IMR-90 (cell line): ENCODE measurements at regions not wholly inside any gene's neighbourhood (a gene's known extent, or its start where the extent isn't known, plus 50 kb on each side); places are given as distances from the start of the nearest gene placed in this dataset.

Source experiments
- ATAC-seq: fragments of 200-7000 bp; cut with Tn5 transposase; 2 replicates; pipeline ENCODE4 v1.9.1; 2020; ENCODE audit warnings: low read depth, mild to moderate bottlenecking, moderate library complexity
- BruUV-seq: library from RNA; stranded (reverse); fragments of 400-500 nt; replicated peaks from 2 replicates; lab custom pipeline; 2021; lab: Mats Ljungman, UMichigan
- CTCF ChIA-PET: fragments of 300-600 bp; formaldehyde crosslinking; extraction: SDS; loops from one replicate; lab custom pipeline; 2021; ENCODE audit warnings: antibody characterized with exemption; lab: Yijun Ruan, JAX
- POLR2A ChIA-PET: fragments of 300-600 bp; sonication (Branson Sonifier 250); formaldehyde crosslinking; loops from one replicate; lab custom pipeline; 2022; ENCODE audit warnings: antibody characterized with exemption; ENCODE audit not compliant: unreplicated experiment; lab: Charles Lee
- DNase-seq: peaks from one replicate; pipeline ENCODE4 v3.0.0; 2013
- H2AFZ ChIP-seq: replicated peaks from 2 replicates; pipeline ENCODE3; 2013; ENCODE audit warnings: low read length, mild to moderate bottlenecking; ENCODE audit not compliant: poor library complexity
- H2AK5ac ChIP-seq: 2 replicates; pipeline ENCODE4 v1.6.1; 2013; ENCODE audit warnings: low read depth, low read length, inconsistent platforms
- H2AK9ac ChIP-seq: replicated peaks from 2 replicates; pipeline ENCODE3; 2013; ENCODE audit warnings: mild to moderate bottlenecking, low read depth, low read length, moderate library complexity; ENCODE audit not compliant: poor library complexity
- H2BK120ac ChIP-seq: 2 replicates; pipeline ENCODE4 v1.6.1; 2013; ENCODE audit warnings: low read depth, low read length, inconsistent platforms
- H2BK15ac ChIP-seq: 3 replicates; pipeline ENCODE4 v1.6.1; 2013; ENCODE audit warnings: low read depth, low read length, inconsistent platforms
- H2BK20ac ChIP-seq: 2 replicates; pipeline ENCODE4 v1.6.1; 2013; ENCODE audit warnings: low read depth, mild to moderate bottlenecking, inconsistent platforms, low read length, moderate library complexity
- H2BK5ac ChIP-seq: 2 replicates; pipeline ENCODE4 v1.6.1; 2013; ENCODE audit warnings: mild to moderate bottlenecking, low read depth, low read length, inconsistent platforms; ENCODE audit not compliant: poor library complexity, severe bottlenecking
- H3K14ac ChIP-seq: replicated peaks from 2 replicates; pipeline ENCODE4 v1.6.1; 2013; ENCODE audit warnings: low read depth, low read length, inconsistent platforms
- H3K18ac ChIP-seq: 2 replicates; pipeline ENCODE4 v1.6.1; 2013; ENCODE audit warnings: low read depth, low read length, control low read depth
- H3K23ac ChIP-seq: 2 replicates; pipeline ENCODE4 v1.6.1; 2013; ENCODE audit warnings: low read depth, low read length, inconsistent platforms
- H3K27ac ChIP-seq: 2 replicates; pipeline ENCODE4 v1.5.1; 2013; ENCODE audit warnings: mild to moderate bottlenecking, control low read depth, low read length; ENCODE audit not compliant: insufficient read depth
- H3K27me3 ChIP-seq: 2 replicates; pipeline ENCODE4 v1.6.1; 2013; ENCODE audit warnings: low read length; ENCODE audit not compliant: control insufficient read depth, insufficient read depth
- H3K36me3 ChIP-seq: 2 replicates; pipeline ENCODE4 v1.6.1; 2013; ENCODE audit warnings: low read length, mixed read lengths; ENCODE audit not compliant: control insufficient read depth, insufficient read depth
- H3K4ac ChIP-seq: 2 replicates; pipeline ENCODE4 v1.6.1; 2013; ENCODE audit warnings: low read depth, low read length, inconsistent platforms
- H3K4me1 ChIP-seq: 2 replicates; pipeline ENCODE4 v1.6.1; 2013; ENCODE audit warnings: low read length, mixed read lengths; ENCODE audit not compliant: control insufficient read depth, insufficient read depth
- H3K4me2 ChIP-seq: 2 replicates; pipeline ENCODE4 v1.6.1; 2013; ENCODE audit warnings: low read depth, mild to moderate bottlenecking, control low read depth, low read length, moderate library complexity
- H3K4me3 ChIP-seq: 2 replicates; pipeline ENCODE4 v1.5.1; 2013; ENCODE audit warnings: low read depth, mild to moderate bottlenecking, control low read depth, low read length, moderate library complexity; ENCODE audit not compliant: insufficient read depth
- H3K56ac ChIP-seq: 2 replicates; pipeline ENCODE4 v1.6.1; 2013; ENCODE audit warnings: low read length, inconsistent platforms; ENCODE audit not compliant: insufficient read depth; ENCODE audit errors: extremely low read depth
- H3K79me1 ChIP-seq, 2 experiments: 2 replicates each; pipeline ENCODE4 v1.6.1; 2013; ENCODE audit warnings: low read length in 2 of 2, inconsistent platforms in 1 of 2, low read depth in 1 of 2
- H3K9ac ChIP-seq: 2 replicates; pipeline ENCODE4 v1.6.1; 2013; ENCODE audit warnings: low read depth, low read length, control low read depth
- H3K9me1 ChIP-seq: 2 replicates; pipeline ENCODE4 v1.6.1; 2013; ENCODE audit warnings: low read length, inconsistent platforms; ENCODE audit not compliant: insufficient read depth
- H3K9me3 ChIP-seq: 2 replicates; pipeline ENCODE4 v1.6.1; 2013; ENCODE audit warnings: low read length; ENCODE audit not compliant: control insufficient read depth, insufficient read depth
- H4K20me1 ChIP-seq: 2 replicates; pipeline ENCODE4 v1.6.1; 2013; ENCODE audit warnings: low read length, inconsistent platforms; ENCODE audit not compliant: insufficient read depth
- H4K5ac ChIP-seq: 2 replicates; pipeline ENCODE4 v1.6.1; 2013; ENCODE audit warnings: mild to moderate bottlenecking, low read depth, low read length, control low read depth
- H4K8ac ChIP-seq, 2 experiments: 2 replicates each; pipeline ENCODE4 v1.6.1; 2013; ENCODE audit warnings: low read depth in 2 of 2, low read length in 2 of 2, control low read depth in 1 of 2, inconsistent platforms in 1 of 2
- H4K91ac ChIP-seq: 2 replicates; pipeline ENCODE4 v1.6.1; 2013; ENCODE audit warnings: low read depth, low read length, inconsistent platforms; ENCODE audit not compliant: insufficient read depth
- BHLHE40 ChIP-seq: fragments of 150-350 bp; IDR thresholded peaks from 2 replicates; pipeline ENCODE4 v1.6.1; 2016; ENCODE audit warnings: mild to moderate bottlenecking, low read depth, low read length
- MAZ ChIP-seq: IDR thresholded peaks from 2 replicates; pipeline ENCODE4 v1.6.1; 2012; ENCODE audit warnings: low read depth, mild to moderate bottlenecking, low read length, improper control_type of control experiment, moderate library complexity, borderline replicate concordance
- NFE2L2 ChIP-seq: fragments of 150-350 bp; IDR thresholded peaks from 2 replicates; pipeline ENCODE4 v1.6.1; 2016; ENCODE audit warnings: low read depth, mild to moderate bottlenecking, low read length
- USF2 ChIP-seq: fragments of 150-350 bp; IDR thresholded peaks from 2 replicates; pipeline ENCODE4 v1.6.1; 2017; ENCODE audit warnings: mild to moderate bottlenecking, antibody characterized with exemption, low read length, low read depth
- WGBS, 2 experiments: methylation state at CpG; one replicate each; pipeline versions ENCODE4 v1.1.5 to v1.1.7; 2013; ENCODE audit warnings: missing lambda C conversion rate in 2 of 2; ENCODE audit not compliant: insufficient read length in 1 of 2; ENCODE audit errors: extremely low coverage in 2 of 2; 5-methylcytosine and 5-hydroxymethylcytosine counted together
- dilution Hi-C: fragments of 300-500 bp; cut with HindIII; formaldehyde crosslinking; loops from one replicate; pipeline ENCODE4 v1.14.3; 2018; ENCODE audit warnings: low sequenced_read_pairs; ENCODE audit not compliant: unreplicated experiment
- in situ Hi-C: fragments of 300-500 bp; cut with MboI; formaldehyde crosslinking; loops from 3 replicates; pipeline ENCODE4 v1.14.3; 2019; ENCODE audit warnings: low sequenced_read_pairs, inconsistent platforms, mixed read lengths
- intact Hi-C: fragments of 100-400 bp; cut with micrococcal nuclease; formaldehyde crosslinking; loops from 2 replicates; pipeline ENCODE4 v1.10.0; 2022

GRCh38 chr15:77720655-77721054, 87.9 kb upstream of the LINGO1 start:
- no peak overlapping the region for H4K5ac ChIP-seq
- no peaks in the 10 kb centered on the region for H3K9me1 ChIP-seq
- peaks cover 43% of the 10 kb centered on the region for H3K27me3 ChIP-seq
- no peaks in the 10 kb centered on the region for H3K36me3 ChIP-seq
- no peak overlapping the region for H3K27ac ChIP-seq
- BruUV-seq, result no TSS peak
- 25% methylated on average over 9 of the region's 10 CpGs; no CpG with 5 or more reads in 1 of the 2 experiments for WGBS, 2 experiments
- in situ Hi-C loops (no loop called here), dilution Hi-C loops (no loop called here), intact Hi-C loops (no loop called here)
- H3K4me3 ChIP-seq, result no peak overlapping the region
- no peaks in the 10 kb centered on the region for H3K9me3 ChIP-seq
- no peak overlapping the region for H3K9ac ChIP-seq
- H3K4me1 ChIP-seq, result no peaks in the 10 kb centered on the region
- ChIA-PET CTCF (no interaction called here), POLR2A (no interaction called here)
- H2BK5ac ChIP-seq, result no peak overlapping the region
- no peak overlapping the region for H3K14ac ChIP-seq
- H2BK20ac ChIP-seq, result no peak overlapping the region
- no peak overlapping the region for H3K23ac ChIP-seq
- H4K91ac ChIP-seq, result no peak overlapping the region
- peak overlapping the region; percentile 51 for H2AFZ ChIP-seq
- no peak for ATAC-seq
- H4K8ac ChIP-seq, result no peak overlapping the region
- H3K18ac ChIP-seq, result no peak overlapping the region
- no peak overlapping the region for H2BK15ac ChIP-seq
- H3K4ac ChIP-seq, result no peak overlapping the region
- no peak for TF ChIP-seq MAZ
- TF ChIP-seq NFE2L2, result no peak
- TF ChIP-seq USF2, result no peak
- TF ChIP-seq BHLHE40, result no peak
- H3K79me1 ChIP-seq, result no peaks in the 10 kb centered on the region
- no peak overlapping the region for H2BK120ac ChIP-seq
- no peak overlapping the region for H2AK5ac ChIP-seq
- no peak overlapping the region for H3K4me2 ChIP-seq
- no peaks in the 10 kb centered on the region for H4K20me1 ChIP-seq
- no peak overlapping the region for H2AK9ac ChIP-seq
- no peak overlapping the region for H3K56ac ChIP-seq
- no peak for DNase-seq
